GM19397 (cell line): ENCODE measurements at regions not wholly inside any gene's neighbourhood (a gene's known extent, or its start where the extent isn't known, plus 50 kb on each side); places are given as distances from the start of the nearest gene placed in this dataset.

ENCODE experiments used
- ATAC-seq: cut with Tn5 transposase; IDR thresholded peaks from one replicate; pipeline ENCODE4 v1.9.1; 2021; ENCODE audit warnings: mild to moderate bottlenecking, moderate library complexity; ENCODE audit not compliant: unreplicated experiment

GRCh38 chr4:159003420-159004253 lies 99.2 kb upstream of the RAPGEF2 start:
- no peak for ATAC-seq

DNA sequence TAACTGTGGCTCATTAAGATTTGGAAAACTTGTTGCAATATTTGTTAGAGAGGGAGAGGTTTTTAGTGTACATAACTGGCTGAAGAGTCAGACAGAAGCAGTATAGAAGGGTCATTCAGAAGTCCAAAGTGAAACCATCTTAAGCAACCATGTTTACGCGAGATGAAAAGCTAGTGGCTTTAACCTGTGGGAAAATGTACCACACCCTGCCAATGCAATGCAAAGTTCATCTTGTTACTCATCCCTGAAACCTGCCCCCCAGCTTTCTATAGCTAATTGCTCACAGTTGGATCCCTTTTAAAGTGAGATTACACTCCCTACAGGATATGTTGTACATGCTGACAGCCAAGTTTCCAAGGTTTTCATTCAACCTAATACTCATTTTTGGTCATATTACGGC lies 96.7 kb upstream of the RAPGEF2 start:
- ATAC-seq: no peak

DNA sequence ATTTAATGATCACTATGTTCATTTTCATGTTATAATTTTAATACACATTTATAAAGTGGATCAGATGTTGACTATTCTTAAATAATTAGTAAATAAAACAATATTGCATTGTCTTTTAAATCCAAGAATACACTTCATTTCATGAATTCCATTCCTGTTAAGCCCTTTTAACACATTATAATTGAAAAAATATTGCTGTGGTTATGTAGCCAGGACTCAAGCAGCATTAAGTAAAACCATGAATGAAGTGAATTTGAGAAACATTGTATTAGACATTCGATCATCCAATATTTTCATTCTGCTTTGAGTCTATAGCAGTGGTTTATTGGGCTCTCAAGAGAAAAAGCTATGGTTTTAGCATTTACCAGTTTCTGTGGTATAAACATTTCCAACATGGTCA lies 94.2 kb upstream of the RAPGEF2 start:
- ATAC-seq: no peak

GRCh38 chr4:159009521-159009920 lies 93.4 kb upstream of the RAPGEF2 start:
- ATAC-seq: no peak

- no peak for ATAC-seq
These were observed 92.8 kb upstream of the RAPGEF2 start for GRCh38 chr4:159010100-159010499.

DNA sequence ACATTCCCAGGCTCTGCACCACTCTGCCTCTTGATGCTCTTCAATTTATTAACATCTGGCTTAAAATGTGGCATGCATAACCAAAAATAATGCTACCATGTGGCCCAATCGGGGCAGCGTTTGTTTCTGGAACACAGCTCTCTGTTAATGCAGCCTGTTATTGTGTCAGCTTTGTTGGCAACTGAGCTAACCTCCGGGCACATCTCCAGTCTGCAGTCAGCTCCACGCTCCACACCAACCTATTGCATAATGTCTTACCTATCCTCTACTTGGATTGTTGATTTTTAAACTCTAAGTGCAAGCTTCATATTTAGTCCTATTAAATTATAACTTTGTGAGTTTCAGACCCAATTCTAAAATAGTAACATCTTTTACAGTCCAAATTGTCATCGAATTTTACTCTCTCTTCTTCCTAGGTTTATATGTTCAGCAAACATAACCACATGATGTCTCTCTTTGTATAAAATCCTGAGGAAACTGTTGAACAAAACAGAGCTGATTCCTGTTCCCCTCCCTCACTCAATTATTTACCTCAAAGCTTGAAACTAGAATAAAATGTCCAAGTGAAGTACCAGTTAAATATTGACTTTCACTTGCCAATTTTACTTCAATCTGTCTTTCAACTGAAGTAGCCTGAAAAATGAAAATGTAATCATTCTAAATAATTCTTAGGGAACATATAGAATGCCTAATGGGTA lies 92.2 kb upstream of the RAPGEF2 start:
- no peak for ATAC-seq

DNA sequence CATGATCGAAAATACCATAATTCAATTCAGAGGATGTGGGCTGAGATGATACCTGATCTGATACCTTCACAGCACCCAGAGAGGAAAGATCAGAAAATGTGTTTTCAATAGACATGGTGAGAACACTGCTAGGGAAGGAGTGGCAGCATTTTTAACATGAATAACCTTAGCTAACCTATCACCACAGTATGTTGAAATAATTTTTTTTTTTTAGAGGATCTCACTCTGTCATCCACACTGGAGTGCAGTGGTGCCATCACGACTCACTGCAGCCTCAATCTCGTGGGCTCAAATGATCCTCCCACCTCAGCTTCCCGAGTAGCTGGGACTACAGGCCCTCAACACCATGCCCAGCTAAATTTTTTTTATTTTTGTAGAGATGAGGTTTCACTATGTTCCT lies 90.5 kb upstream of the RAPGEF2 start:
- no peak for ATAC-seq

- no peak for ATAC-seq
These were observed 89.2 kb upstream of the RAPGEF2 start for GRCh38 chr4:159013692-159014091.

DNA sequence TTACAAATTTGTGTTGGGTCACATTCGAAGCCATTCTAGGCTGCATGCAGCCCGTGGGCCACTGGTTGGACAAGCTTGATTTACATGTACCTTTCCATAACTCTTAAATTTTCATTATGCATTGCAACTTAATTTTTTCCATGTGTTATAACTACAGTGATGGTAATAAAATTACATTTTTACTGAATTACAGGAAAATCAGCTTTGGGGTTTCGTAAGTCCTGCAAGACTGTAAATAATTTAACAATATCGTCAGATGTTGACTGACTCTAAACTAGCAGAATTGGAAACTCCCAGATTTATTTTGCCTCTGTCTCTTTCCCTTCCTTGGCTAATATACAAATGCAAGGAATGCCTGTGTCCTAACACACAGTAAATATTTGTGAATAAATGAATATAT lies 88.0 kb upstream of the RAPGEF2 start:
- no peak for ATAC-seq

GRCh38 chr4:159015841-159016240 lies 87.0 kb upstream of the RAPGEF2 start:
- no peak for ATAC-seq

- peak; percentile 49 for ATAC-seq
These were observed 86.3 kb upstream of the RAPGEF2 start for GRCh38 chr4:159016593-159017024.

- ATAC-seq: peak; percentile 31
These were observed 85.4 kb upstream of the RAPGEF2 start for GRCh38 chr4:159017323-159018026.

DNA sequence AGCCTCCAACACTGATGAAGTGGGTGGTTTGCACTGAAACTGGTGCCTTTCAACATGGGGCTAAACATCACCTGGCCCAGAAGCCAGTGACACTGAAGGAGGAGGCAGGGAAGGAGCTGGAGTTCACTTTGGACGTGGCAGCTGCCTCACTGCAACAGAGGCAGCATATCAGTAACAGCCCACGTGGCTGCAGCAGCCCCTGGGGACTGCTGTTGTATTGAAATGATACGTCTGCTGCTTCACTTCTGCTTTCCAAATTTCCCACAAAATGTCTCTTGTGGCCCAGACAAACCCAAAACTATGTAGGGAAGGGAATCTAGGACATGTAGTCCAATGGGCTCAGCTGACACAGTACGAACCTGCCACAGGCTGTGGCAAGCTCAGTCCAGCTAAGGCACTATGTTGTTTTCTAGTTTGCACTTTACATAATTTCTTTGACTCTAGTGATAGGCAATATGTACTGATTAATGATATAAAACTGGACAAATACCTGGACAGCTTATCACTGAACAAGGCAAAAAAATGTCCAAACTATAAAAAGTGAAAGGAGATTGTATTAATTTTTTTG lies 84.7 kb upstream of the RAPGEF2 start:
- peak; percentile 92 for ATAC-seq

- no peak for ATAC-seq
These were observed 83.5 kb upstream of the RAPGEF2 start for GRCh38 chr4:159019356-159019755.

GRCh38 chr4:159021597-159022385 lies 81.1 kb upstream of the RAPGEF2 start:
- no peak for ATAC-seq

- no peak for ATAC-seq
These were observed 79.1 kb upstream of the RAPGEF2 start for GRCh38 chr4:159023741-159024140.

GRCh38 chr4:159024266-159024665 lies 78.6 kb upstream of the RAPGEF2 start:
- ATAC-seq: no peak

- no peak for ATAC-seq
These were observed 78.1 kb upstream of the RAPGEF2 start for GRCh38 chr4:159024828-159025227.

GRCh38 chr4:159026329-159026728 lies 76.5 kb upstream of the RAPGEF2 start:
- no peak for ATAC-seq

DNA sequence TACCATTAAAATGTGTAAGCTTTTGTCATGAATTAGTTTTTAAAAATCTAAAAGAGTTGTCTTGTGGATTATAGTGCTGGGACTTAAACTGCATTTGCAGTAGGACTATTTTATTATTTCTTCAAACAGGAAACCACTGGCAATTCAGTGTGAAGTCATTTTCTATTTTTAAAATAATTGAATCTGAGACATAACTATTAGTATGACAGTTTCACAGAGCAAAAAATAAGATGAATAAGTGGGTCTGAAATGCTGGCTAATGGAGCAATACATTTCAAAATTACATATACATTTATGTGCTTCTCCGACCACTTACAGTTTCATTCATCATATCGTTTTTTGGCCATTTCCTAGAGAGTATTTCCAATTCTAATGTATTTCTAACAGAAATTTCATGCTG lies 75.3 kb upstream of the RAPGEF2 start:
- ATAC-seq: no peak

DNA sequence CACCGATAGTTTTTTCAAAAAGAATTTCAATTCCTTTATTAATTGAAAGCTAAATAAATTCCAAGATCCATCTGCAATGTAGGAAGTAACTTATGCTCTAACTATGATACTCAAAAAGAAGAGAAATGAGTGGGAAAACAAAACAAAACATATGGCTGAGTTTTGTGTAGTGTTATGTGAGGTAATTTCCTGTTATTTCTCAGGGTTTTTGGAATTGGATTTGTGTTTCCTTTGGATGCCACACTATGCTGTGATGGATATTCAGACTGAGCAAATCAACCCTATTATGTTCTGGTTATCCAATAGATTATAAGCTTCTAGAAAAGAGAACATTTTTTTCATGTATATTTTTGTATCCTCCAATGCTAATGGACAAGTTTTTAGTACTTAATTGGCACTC lies 73.4 kb upstream of the RAPGEF2 start:
- ATAC-seq: no peak
